ENCODE measurements at regions not wholly inside any gene's neighbourhood (a gene's known extent, or its start where the extent isn't known, plus 50 kb on each side); places are given as distances from the start of the nearest gene placed in this dataset.

DNA sequence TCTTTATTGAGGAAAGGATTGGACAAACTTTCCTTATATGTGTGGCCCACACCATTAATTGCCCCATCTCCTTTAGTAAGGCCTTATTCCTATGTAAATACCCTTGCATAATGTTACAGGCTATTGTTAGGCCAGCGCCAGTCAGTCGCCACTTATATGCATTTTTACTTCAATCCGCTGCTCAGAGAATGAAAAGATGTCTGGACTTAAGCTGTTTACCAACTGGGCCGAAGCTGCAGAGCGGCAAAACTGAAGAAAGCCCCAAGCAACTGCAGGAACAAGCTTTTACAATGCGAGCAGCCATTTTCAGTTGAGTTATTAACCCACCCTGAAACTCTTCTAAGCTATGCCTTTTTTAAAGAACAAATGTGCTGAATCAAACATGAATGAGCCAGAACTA is 92.1 kb upstream of the OTX2 start:
- DNase-seq = no peak

- DNase-seq = no peak
Observed at GRCh38 chr14:56900726-56901125, 90.4 kb upstream of the OTX2 start.

DNA sequence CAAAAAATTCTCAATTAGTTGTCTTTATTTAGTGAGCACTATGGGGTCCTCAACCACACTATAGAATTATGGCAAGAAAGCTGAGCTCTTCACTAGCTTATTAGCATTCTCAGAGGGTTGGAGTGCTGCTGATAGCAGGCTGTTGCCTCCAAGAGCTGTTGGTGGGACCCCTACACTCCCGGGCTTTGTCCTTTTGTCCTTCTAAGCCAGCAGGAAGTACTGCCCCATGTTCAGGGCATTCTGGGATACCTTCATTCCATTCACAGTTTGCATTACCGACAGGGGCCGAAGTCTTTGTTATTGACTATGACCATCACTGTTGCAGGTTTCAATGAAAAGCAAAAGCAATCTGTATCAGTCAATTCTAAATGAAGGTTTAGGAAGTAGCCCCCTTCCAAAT is 89.5 kb upstream of the OTX2 start:
- no peak for DNase-seq

DNA sequence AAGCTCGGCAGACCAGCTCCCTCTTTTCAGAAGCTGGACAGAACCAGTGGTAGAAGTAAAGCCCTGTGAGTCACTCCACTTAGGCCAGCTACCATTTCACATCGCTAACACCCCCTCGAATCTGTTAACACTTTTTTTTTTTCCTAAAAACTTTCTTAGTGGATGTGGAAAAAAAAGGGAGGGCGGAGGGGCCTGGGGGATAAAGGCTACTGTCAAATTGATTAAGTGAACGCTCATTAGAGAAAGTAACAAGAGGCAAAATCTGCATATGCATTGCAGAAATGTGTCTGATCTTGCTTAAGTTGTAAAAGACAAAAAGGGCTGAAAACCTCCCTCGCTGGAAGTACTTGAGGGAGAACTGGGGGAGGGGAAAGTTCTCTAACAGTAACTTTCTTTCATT is 86.6 kb upstream of the OTX2 start:
- no peak for DNase-seq

GRCh38 chr14:56896231-56896630 is 86.0 kb upstream of the OTX2 start:
- DNase-seq = no peak

DNA sequence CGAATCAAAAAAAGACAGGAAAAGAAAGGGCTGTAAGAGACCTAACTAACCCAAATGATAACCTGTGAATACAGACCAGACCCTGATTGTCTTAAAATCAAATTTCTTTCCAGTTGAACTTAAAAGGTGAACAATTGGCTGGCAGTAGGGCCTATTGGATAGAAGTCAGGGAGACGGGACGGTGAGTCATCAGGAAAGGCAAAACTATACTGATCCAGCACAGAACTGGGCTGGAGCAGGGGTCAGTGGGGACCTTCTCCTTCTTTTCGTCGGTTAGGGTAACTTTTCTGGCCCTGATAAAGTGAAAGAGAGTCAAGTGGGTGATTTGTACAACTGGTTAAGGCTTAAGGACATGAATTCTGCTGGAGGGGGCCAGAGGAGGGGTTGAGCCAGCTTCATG is 84.9 kb upstream of the OTX2 start:
- no peak for DNase-seq

- no peak for DNase-seq
Observed at GRCh38 chr14:56894591-56894991, 84.3 kb upstream of the OTX2 start.

DNA sequence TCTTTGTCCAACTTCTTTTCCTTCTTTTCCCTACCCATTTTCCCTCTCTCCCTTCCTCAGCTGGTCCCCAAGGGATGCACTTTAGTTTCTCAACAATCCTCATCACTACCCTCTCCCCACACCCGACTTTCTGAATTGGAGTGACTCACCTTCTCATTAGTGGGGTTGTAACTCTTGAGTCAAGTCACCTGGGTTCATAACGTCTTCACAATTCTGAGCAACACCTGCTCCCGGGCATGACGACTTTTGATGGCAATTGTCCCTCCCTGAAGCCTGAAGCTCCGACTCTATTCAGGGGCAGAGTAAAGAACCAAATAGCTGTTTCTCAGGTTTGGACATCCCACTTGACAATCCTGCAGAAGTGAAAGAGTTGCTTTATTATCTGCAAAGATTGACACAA is 82.7 kb upstream of the OTX2 start:
- no peak for DNase-seq

- no peak for DNase-seq
Observed at GRCh38 chr14:56891226-56891625, 80.9 kb upstream of the OTX2 start.

DNA sequence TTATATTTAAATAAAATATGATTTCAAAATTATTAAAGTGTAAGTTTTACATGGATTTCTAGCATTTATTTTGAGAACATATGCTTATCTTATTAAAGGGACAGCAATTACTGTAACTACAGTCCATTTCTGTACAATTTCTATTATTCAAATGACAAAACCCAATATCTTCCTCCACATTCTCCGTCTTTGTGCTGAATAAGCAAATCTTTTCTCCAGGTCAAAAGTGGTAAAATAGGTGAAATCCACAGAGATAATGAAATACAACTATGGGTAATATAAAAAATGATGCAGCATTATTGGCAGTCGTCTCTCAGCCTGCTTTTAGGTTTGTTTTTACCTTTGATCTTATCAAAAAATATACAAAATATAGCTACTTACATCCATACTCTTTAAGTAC is 79.4 kb upstream of the OTX2 start:
- no peak for DNase-seq

- no peak for DNase-seq
Observed at GRCh38 chr14:56888274-56888673, 78.0 kb upstream of the OTX2 start.

GRCh38 chr14:56887216-56887615 is 76.9 kb upstream of the OTX2 start:
- no peak for DNase-seq

DNA sequence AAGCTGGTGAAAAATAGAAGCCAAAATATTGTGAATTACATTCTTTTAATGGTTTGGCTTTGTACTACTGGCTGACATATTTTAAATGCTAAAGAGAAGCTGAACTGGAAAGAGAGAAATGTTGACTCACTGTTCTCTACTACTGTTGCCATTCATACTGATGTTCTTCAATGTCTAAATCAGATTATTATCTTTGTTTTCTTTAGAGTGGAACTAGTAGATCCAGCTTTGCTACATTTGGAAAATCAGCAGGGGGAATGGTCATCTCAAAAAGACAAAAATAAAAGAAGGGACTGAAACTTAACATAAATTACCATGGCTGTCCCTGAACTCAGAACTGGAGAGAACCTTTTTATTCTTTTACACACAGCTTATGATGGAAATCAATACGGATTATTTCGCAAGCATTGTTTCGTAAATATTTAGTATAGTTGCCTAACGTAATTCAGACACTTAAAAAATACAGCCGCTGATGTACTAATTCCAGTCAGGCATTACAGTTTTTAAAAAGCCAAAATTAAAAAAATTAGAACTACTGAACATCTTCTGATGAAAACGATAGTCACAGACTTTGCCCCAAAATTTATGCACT is 76.3 kb upstream of the OTX2 start:
- DNase-seq = no peak

DNA sequence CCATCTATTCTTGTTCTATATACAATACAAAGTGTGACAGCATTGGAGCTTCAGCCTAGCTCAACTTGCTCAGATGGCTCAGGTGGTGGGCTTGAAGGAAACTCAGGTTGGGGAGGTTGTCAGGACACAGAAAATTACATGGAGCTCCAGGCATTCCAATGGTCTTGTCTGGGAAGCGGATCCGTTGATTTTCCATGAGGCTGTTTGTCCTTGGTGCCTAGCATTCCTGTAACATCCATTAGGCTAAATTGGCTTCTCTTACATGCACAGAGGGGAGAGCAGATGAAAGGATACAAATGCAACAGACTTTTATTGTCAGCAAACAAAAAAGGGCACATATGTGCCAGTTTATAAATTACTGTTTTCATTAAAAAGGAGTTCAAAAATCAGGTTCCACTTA is 75.5 kb upstream of the OTX2 start:
- no peak for DNase-seq

DNA sequence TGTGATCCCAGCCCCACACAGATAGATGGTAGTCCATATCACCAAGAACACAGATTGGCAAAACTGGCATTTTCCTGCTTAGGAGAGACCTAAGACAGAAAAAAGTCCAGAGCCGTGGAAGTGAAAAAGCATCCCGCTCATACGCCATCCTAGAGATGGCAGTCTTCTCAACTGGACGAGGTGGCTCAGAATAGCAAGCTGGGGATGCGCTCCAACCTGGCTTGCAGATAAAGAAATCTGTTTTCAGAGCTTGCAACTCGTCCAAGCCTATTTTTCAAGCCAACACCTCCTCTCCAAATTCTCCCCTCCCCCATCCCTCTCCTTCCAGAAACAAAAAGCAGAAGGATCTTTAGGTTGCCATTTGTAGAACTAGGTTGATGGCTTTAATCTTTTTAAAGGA is 74.3 kb upstream of the OTX2 start:
- no peak for DNase-seq

DNA sequence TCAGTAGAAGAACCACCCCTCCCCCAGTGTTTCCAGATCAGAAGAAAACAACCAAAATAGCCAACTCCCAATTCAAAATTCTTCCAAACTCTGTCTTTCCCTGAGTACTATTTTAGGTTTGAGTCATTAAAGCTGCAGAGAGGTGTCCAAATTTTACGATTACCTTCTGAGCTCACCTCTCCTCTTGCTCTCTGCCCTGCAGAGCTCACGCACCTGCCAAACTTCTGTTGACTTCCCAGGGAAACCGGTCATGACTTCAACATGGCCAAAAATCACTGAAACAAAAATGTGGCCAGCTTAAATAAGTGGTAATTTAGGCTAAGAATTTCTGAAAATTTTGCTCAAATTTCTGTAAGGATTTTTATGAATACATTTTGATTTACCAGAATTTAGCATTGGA is 70.9 kb upstream of the OTX2 start:
- DNase-seq = no peak

GRCh38 chr14:56878766-56879165 is 68.5 kb upstream of the OTX2 start:
- DNase-seq = no peak

DNA sequence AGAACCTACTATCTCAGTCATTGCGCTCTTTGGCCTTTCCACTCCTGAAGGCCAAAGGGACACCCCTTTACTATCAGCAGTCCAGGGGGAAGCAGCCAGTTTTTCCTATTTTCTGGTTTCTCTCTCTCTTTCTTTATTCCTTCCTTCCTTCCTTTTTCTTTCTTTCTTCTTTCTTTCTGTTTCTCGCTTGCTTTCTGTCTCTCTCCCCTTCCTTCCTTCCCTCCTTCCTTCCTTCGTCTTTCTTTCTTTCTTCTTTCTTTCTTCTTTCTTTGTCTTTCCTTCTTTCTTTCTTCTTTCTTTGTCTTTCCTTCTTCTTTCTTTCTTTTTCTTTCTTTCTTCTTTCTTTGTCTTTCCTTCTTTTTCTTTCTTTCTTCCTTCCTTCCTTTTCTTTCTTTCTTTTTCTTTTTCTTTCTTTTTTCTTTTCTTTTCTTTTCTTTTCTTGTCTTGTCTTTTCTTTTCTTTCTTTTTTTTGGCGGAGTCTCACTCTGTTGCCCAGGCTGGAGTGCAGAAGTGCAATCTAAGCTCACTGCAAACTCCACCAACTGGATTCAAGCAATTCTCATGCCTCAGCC is 64.9 kb upstream of the OTX2 start:
- no peak for DNase-seq

DNA sequence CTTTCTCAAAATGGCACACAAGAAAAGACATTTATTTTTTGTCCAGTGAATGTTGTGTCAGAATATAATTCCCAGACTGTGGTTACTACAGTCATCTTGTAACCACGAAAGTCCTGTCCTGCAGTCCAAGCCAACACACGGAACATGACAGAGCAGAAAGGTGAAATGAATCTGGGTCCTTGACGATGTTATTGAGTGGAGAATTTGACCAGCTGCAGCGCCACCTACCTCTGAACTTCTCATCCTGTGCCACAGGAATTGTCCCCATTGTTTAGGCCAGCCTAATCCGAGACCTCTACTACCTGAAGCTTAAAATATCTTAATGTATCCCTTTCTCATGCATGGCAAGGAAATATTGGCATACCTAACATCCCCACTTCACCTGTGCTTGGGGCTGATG is 64.1 kb upstream of the OTX2 start:
- no peak for DNase-seq

DNA sequence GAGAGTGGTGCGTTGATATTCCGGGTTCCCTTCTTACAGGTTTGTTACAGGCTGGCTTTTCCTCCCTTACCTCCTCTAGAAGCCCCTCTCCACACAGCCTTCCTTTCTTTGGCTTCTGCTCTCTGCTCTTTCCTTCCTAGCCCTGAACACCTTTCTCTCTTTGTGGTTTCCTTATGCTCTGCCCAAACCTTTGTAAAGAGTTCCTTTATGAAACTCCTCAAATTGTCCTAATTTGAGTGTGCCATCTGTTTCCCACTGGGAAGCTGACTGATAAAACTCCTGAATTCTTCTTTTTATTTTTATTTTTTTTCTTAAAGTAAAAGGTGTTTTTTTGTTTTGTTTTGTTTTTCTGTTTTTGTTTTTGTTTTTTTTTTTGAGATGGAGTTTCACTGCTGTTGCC is 60.1 kb upstream of the OTX2 start:
- no peak for DNase-seq

- DNase-seq = no peak
Observed at GRCh38 chr14:56868660-56869059, 58.4 kb upstream of the OTX2 start.

DNA sequence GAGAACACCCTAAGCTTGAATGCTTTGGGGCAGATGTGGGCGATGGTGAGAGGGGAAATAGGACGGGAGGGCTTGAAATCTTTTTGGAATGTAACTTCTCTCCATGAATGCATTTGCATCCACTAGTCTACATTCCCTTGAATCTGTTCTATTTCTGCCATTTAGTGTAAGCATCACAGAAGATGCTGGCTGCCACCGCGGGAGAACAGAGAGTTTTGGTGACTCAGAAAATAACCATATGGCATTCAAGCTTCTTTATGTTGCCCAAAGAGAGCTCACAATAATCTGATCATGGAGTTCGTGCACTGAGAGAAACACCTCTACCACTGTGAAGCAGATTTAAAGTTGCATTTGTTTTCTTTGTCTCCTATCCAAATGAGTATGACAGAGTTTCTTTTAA is 52.6 kb upstream of the OTX2 start:
- DNase-seq = no peak

GRCh38 chr14:56860441-56860840 is 50.2 kb upstream of the OTX2 start:
- no peak for DNase-seq

All from stimulated activated naive CD4-positive, alpha-beta T cell treated with Interleukin-2 at 50 U/mL for 16 hours (primary cell).